ENCODE measurements at regions not wholly inside any gene's neighbourhood (a gene's known extent, or its start where the extent isn't known, plus 50 kb on each side); places are given as distances from the start of the nearest gene placed in this dataset.

DNA sequence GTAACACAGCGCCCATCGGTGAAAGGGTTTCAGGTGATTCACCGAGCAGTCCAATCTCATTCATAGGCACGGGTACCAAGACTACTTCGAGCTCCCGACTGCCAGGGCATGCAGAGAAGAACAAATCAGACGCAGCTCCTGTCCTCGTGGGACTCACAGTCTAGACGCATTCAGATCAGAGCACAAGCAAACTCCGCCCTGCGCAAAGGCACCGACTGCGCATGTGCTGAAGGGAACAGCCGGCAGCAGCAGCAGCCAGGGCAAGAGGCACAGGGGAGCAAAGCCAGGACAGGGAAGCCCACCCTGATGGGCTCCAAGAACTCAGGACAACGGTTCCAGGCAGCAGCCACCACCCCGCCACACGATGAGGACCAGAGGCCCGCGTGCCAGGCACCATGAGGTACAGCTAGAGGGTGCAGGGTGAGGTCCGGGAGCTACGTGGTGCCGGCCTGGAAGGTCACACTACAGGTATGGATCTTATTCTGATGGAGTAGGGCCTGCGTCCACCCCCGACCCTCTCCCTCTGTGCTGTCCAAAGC lies 315.7 kb downstream of the FOXL1 start:
- Mint-ChIP-seq H3K4me1 (peaks cover 17% of the 10 kb centered on the region), H3K27me3 (ENCODE audit: low read depth) (no peaks in the 10 kb centered on the region; the same call in 1 of the 2 replicates), H3K9me3 (peaks cover 10% of the 10 kb centered on the region), H3K27ac (no peak overlapping the region), H3K4me3 (no peak overlapping the region), H3K36me3 (no peaks in the 10 kb centered on the region)
- ChIA-PET CTCF (interaction anchor here (2.2 kb wide), 1 partner anchor 21 kb away, joined by 14 read pairs; no protein-coding TSS in a partner anchor), POLR2A (no interaction called here)
- ATAC-seq (no peak), DNase-seq (ENCODE audit: low spot score) (no peak)
- TF ChIP-seq ZNF232 (CRISPR knock-in tag; IDR thresholded peaks at IDR 0.05), result no peak
- TF ChIP-seq, protein P1, sequence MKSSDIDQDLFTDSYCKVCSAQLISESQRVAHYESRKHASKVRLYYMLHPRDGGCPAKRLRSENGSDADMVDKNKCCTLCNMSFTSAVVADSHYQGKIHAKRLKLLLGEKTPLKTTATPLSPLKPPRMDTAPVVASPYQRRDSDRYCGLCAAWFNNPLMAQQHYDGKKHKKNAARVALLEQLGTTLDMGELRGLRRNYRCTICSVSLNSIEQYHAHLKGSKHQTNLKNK (CRISPR knock-in tag; IDR thresholded peaks at IDR 0.05), result no peak
- TF ChIP-seq, protein P2, sequence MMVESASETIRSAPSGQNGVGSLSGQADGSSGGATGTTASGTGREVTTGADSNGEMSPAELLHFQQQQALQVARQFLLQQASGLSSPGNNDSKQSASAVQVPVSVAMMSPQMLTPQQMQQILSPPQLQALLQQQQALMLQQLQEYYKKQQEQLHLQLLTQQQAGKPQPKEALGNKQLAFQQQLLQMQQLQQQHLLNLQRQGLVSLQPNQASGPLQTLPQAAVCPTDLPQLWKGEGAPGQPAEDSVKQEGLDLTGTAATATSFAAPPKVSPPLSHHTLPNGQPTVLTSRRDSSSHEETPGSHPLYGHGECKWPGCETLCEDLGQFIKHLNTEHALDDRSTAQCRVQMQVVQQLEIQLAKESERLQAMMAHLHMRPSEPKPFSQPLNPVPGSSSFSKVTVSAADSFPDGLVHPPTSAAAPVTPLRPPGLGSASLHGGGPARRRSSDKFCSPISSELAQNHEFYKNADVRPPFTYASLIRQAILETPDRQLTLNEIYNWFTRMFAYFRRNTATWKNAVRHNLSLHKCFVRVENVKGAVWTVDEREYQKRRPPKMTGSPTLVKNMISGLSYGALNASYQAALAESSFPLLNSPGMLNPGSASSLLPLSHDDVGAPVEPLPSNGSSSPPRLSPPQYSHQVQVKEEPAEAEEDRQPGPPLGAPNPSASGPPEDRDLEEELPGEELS (CRISPR knock-in tag; IDR thresholded peaks at IDR 0.05), result no peak
- TF ChIP-seq, protein P3, sequence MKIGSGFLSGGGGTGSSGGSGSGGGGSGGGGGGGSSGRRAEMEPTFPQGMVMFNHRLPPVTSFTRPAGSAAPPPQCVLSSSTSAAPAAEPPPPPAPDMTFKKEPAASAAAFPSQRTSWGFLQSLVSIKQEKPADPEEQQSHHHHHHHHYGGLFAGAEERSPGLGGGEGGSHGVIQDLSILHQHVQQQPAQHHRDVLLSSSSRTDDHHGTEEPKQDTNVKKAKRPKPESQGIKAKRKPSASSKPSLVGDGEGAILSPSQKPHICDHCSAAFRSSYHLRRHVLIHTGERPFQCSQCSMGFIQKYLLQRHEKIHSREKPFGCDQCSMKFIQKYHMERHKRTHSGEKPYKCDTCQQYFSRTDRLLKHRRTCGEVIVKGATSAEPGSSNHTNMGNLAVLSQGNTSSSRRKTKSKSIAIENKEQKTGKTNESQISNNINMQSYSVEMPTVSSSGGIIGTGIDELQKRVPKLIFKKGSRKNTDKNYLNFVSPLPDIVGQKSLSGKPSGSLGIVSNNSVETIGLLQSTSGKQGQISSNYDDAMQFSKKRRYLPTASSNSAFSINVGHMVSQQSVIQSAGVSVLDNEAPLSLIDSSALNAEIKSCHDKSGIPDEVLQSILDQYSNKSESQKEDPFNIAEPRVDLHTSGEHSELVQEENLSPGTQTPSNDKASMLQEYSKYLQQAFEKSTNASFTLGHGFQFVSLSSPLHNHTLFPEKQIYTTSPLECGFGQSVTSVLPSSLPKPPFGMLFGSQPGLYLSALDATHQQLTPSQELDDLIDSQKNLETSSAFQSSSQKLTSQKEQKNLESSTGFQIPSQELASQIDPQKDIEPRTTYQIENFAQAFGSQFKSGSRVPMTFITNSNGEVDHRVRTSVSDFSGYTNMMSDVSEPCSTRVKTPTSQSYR (CRISPR knock-in tag; IDR thresholded peaks at IDR 0.05), result no peak
- no peak for TF ChIP-seq HMGA2 (CRISPR knock-in tag; IDR thresholded peaks at IDR 0.05)
- TF ChIP-seq PRRX2 (CRISPR knock-in tag; IDR thresholded peaks at IDR 0.05), result no peak
- TF ChIP-seq TP53 (CRISPR knock-in tag; IDR thresholded peaks at IDR 0.05), result no peak
- no peak for TF ChIP-seq CBFB (CRISPR knock-in tag; IDR thresholded peaks at IDR 0.05; ENCODE audit: low read depth)
- TF ChIP-seq, protein P4, sequence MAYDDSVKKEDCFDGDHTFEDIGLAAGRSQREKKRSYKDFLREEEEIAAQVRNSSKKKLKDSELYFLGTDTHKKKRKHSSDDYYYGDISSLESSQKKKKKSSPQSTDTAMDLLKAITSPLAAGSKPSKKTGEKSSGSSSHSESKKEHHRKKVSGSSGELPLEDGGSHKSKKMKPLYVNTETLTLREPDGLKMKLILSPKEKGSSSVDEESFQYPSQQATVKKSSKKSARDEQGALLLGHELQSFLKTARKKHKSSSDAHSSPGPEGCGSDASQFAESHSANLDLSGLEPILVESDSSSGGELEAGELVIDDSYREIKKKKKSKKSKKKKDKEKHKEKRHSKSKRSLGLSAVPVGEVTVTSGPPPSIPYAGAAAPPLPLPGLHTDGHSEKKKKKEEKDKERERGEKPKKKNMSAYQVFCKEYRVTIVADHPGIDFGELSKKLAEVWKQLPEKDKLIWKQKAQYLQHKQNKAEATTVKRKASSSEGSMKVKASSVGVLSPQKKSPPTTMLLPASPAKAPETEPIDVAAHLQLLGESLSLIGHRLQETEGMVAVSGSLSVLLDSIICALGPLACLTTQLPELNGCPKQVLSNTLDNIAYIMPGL (CRISPR knock-in tag; IDR thresholded peaks at IDR 0.05), result no peak
- TF ChIP-seq ZNF416 (CRISPR knock-in tag; IDR thresholded peaks at IDR 0.05), result no peak
- TF ChIP-seq, protein P5, sequence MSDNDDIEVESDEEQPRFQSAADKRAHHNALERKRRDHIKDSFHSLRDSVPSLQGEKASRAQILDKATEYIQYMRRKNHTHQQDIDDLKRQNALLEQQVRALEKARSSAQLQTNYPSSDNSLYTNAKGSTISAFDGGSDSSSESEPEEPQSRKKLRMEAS (CRISPR knock-in tag; IDR thresholded peaks at IDR 0.05), result no peak
- TF ChIP-seq, protein P6, sequence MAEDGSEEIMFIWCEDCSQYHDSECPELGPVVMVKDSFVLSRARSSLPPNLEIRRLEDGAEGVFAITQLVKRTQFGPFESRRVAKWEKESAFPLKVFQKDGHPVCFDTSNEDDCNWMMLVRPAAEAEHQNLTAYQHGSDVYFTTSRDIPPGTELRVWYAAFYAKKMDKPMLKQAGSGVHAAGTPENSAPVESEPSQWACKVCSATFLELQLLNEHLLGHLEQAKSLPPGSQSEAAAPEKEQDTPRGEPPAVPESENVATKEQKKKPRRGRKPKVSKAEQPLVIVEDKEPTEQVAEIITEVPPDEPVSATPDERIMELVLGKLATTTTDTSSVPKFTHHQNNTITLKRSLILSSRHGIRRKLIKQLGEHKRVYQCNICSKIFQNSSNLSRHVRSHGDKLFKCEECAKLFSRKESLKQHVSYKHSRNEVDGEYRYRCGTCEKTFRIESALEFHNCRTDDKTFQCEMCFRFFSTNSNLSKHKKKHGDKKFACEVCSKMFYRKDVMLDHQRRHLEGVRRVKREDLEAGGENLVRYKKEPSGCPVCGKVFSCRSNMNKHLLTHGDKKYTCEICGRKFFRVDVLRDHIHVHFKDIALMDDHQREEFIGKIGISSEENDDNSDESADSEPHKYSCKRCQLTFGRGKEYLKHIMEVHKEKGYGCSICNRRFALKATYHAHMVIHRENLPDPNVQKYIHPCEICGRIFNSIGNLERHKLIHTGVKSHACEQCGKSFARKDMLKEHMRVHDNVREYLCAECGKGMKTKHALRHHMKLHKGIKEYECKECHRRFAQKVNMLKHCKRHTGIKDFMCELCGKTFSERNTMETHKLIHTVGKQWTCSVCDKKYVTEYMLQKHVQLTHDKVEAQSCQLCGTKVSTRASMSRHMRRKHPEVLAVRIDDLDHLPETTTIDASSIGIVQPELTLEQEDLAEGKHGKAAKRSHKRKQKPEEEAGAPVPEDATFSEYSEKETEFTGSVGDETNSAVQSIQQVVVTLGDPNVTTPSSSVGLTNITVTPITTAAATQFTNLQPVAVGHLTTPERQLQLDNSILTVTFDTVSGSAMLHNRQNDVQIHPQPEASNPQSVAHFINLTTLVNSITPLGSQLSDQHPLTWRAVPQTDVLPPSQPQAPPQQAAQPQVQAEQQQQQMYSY (CRISPR knock-in tag; IDR thresholded peaks at IDR 0.05), result no peak
- TF ChIP-seq, protein P7, sequence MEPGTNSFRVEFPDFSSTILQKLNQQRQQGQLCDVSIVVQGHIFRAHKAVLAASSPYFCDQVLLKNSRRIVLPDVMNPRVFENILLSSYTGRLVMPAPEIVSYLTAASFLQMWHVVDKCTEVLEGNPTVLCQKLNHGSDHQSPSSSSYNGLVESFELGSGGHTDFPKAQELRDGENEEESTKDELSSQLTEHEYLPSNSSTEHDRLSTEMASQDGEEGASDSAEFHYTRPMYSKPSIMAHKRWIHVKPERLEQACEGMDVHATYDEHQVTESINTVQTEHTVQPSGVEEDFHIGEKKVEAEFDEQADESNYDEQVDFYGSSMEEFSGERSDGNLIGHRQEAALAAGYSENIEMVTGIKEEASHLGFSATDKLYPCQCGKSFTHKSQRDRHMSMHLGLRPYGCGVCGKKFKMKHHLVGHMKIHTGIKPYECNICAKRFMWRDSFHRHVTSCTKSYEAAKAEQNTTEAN (CRISPR knock-in tag; IDR thresholded peaks at IDR 0.05), result no peak
- no peak for TF ChIP-seq NR2C2 (CRISPR knock-in tag; IDR thresholded peaks at IDR 0.05)
- no peak for TF ChIP-seq ELF4 (CRISPR knock-in tag; IDR thresholded peaks at IDR 0.05; ENCODE audit: low read depth)
- no peak for TF ChIP-seq KAT7 (CRISPR knock-in tag; IDR thresholded peaks at IDR 0.05; ENCODE audit: borderline replicate concordance)
- TF ChIP-seq, protein P8, sequence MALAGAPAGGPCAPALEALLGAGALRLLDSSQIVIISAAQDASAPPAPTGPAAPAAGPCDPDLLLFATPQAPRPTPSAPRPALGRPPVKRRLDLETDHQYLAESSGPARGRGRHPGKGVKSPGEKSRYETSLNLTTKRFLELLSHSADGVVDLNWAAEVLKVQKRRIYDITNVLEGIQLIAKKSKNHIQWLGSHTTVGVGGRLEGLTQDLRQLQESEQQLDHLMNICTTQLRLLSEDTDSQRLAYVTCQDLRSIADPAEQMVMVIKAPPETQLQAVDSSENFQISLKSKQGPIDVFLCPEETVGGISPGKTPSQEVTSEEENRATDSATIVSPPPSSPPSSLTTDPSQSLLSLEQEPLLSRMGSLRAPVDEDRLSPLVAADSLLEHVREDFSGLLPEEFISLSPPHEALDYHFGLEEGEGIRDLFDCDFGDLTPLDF (CRISPR knock-in tag; IDR thresholded peaks at IDR 0.05), result no peak
- TF ChIP-seq MXD4 (CRISPR knock-in tag; IDR thresholded peaks at IDR 0.05; ENCODE audit: borderline replicate concordance), result no peak
- no peak for TF ChIP-seq ATF1 (CRISPR knock-in tag; IDR thresholded peaks at IDR 0.05)
